ENCODE measurements at regions not wholly inside any gene's neighbourhood (a gene's known extent, or its start where the extent isn't known, plus 50 kb on each side); places are given as distances from the start of the nearest gene placed in this dataset.

- DNase-seq (ENCODE audit: low spot score) = no peak
Measured at GRCh38 chr13:85665286-85665685, 133.9 kb downstream of the SLITRK6 start.

- DNase-seq (ENCODE audit: low spot score) = no peak
Measured at GRCh38 chr13:85663856-85664255, 135.4 kb downstream of the SLITRK6 start.

- no peak for DNase-seq (ENCODE audit: low spot score)
Measured at GRCh38 chr13:85662186-85662585, 137.0 kb downstream of the SLITRK6 start.

DNA sequence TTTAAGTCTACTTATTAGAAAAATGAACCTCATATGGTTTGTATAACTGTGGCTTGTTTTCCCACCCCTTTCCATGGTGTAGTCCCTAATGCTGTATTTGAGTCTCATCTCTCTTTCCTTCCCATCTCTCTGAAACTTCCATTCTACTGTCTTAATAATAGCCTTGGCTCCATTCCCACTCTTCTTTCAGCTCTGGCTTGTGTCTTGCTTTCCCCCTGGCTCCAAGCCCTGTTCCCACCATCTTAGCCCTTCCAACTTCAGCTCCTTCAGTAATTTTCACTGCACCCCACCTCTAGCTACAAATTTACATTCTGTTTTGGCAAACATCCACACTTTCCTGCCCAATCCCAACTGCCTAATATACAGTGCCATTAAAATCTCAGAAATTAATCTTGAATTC lies 137.5 kb downstream of the SLITRK6 start:
- no peak for DNase-seq (ENCODE audit: low spot score)

- DNase-seq (ENCODE audit: low spot score) = no peak
Measured at GRCh38 chr13:85659493-85659892, 139.7 kb downstream of the SLITRK6 start.

DNA sequence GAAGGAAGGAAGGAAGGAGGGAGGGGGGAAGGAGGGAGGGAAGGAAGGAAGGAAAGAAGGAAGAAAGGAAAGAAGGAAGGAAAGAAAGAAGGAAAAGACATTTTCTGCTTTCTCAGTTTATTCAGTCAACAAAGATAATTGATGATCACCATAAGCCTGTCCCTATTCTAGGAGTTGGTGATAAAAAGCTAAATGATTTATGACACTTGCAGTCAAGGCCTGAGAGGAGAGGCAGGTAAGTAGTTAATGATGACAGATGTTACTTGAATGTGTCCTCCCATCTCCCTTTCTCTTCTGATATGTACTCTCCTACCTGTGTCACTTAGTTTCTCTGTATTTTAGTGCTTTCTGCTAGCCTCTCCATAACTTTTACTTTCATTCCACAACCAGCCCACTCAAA lies 141.3 kb downstream of the SLITRK6 start:
- no peak for DNase-seq (ENCODE audit: low spot score)

DNA sequence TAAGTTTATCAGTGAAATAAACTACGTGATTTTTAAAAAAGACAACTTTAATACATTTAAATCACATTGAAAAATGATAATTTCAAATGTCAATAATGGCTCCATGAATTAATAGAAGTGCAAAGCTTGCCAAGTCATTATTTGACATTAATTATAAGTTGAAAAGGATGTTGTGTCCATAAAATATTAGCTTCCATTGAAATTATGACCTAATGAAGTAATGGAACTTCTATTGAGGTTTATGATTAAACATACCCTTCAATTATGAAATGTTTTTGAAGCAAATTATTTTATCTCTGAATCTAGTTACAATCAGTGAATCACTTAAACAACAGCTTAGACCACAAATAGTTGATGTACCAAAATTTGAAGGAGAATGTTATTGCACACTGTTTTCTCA lies 144.2 kb downstream of the SLITRK6 start:
- no peak for DNase-seq (ENCODE audit: low spot score)

- DNase-seq (ENCODE audit: low spot score) = peak; percentile 70
Measured at GRCh38 chr13:85654227-85654626, 145.0 kb downstream of the SLITRK6 start.

GRCh38 chr13:85653681-85654080 lies 145.5 kb downstream of the SLITRK6 start:
- no peak for DNase-seq (ENCODE audit: low spot score)

DNA sequence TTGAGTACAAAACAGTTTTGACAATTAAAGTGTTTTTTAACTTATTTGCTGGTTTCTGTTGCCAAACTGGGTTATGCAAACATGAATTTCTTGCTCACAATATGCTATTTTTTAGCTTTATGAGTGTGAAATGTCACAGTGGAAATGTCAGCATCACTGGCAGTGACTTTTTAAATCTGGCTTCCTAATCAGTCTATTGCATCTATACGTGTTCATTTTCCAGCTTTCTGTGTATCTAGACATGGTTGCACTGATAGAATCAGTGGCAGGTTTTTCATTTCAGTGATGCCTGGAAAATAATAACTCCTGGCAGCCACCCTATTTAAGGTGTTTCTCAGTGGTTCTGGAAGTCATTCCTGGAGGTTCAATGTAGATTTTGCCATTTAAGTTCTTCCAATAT lies 146.7 kb downstream of the SLITRK6 start:
- no peak for DNase-seq (ENCODE audit: low spot score)

- DNase-seq (ENCODE audit: low spot score) = peak; percentile 34
Measured at GRCh38 chr13:85651440-85651839, 147.8 kb downstream of the SLITRK6 start.

- DNase-seq (ENCODE audit: low spot score) = no peak
Measured at GRCh38 chr13:85650613-85651012, 148.6 kb downstream of the SLITRK6 start.

DNA sequence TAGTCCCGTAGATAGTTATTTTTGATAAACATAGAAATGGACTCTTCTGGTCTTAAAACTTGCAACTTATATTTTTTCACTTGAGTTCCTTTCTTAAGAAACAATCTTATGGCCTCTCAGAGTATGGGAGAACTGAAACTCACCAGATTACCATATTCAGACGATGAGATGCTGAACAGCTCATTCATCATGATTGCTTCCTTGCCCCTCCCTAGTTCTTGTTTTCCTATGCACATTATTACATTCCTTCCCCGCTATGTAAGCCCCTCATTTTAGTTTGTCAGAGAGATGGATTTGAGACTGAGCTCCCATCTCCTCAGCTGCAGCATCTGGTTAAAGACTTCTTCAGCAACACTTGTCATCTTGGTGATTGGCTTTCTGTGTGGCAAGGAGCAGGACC lies 158.5 kb downstream of the SLITRK6 start:
- no peak for DNase-seq (ENCODE audit: low spot score)

GRCh38 chr13:85638815-85639393 lies 160.3 kb downstream of the SLITRK6 start:
- DNase-seq (ENCODE audit: low spot score) = no peak

DNA sequence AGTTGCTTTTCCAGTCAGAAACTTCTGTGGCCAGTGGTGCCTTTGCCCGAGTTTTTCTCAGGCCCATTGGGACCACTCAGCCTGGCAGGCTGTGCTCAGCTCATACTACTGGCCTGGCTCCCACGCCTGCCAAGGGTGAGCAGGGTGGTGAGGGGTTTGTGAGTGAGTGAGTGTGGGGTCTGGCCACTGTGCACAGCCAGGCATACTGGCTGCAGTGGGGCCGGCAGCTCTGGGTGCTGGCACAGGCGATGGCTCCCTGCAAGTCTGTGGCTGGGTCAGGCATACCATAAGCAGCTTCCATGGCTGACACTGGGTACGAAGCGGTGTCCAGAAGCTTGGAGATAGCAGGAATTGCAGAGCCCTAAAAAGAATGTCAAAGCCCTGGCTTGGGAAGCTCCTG lies 161.0 kb downstream of the SLITRK6 start:
- no peak for DNase-seq (ENCODE audit: low spot score)

- DNase-seq (ENCODE audit: low spot score) = peak; percentile 75
Measured at GRCh38 chr13:85632526-85633195, 166.6 kb downstream of the SLITRK6 start.

DNA sequence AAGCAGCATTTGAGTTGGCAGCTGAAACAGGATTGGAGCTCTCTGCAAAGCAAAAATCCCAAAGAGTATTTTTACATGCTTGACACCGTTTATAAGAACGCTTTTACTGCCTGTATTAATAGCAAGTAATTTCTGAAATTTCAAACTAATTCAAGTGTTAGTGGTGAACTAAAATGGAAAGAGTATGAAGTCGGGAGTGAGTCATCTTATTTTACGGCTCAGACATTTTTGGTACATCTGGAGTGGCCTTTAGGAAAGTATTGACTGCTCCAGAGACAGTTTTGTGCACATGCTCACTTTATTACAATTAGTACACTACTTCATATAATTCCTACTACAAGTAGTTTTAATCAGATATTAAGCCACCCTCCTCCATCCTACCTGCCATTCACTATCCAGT lies 167.4 kb downstream of the SLITRK6 start:
- no peak for DNase-seq (ENCODE audit: low spot score)

GRCh38 chr13:85626603-85627002 lies 172.6 kb downstream of the SLITRK6 start:
- DNase-seq (ENCODE audit: low spot score) = no peak

- DNase-seq (ENCODE audit: low spot score) = no peak
Measured at GRCh38 chr13:85619321-85619720, 179.9 kb downstream of the SLITRK6 start.

- DNase-seq (ENCODE audit: low spot score) = no peak
Measured at GRCh38 chr13:85618521-85618920, 180.7 kb downstream of the SLITRK6 start.

- DNase-seq (ENCODE audit: low spot score) = no peak
Measured at GRCh38 chr13:85616275-85616674, 182.9 kb downstream of the SLITRK6 start.

GRCh38 chr13:85615031-85615430 lies 184.2 kb downstream of the SLITRK6 start:
- DNase-seq (ENCODE audit: low spot score) = no peak

- DNase-seq (ENCODE audit: low spot score) = no peak
Measured at GRCh38 chr13:85610024-85610423, 189.2 kb downstream of the SLITRK6 start.

- no peak for DNase-seq (ENCODE audit: low spot score)
Measured at GRCh38 chr13:85608255-85608829, 190.9 kb downstream of the SLITRK6 start.
